Suprapubic skin (tissue), 4 donors: ENCODE measurements at regions not wholly inside any gene's neighbourhood (a gene's known extent, or its start where the extent isn't known, plus 50 kb on each side); places are given as distances from the start of the nearest gene placed in this dataset.

ENCODE experiments used
- DNase-seq, 2 donors: peaks; one replicate each; pipeline ENCODE4 v3.0.0-alpha.2; 2019; ENCODE audit warnings: low spot score in 2 of 2
- H3K27ac ChIP-seq: fragments of 200-600 bp; sonication (generic); one replicate; pipeline ENCODE4 v1.5.1; 2019
- H3K27me3 ChIP-seq: fragments of 200-600 bp; sonication (generic); one replicate; pipeline ENCODE4 v1.5.1; 2019
- H3K36me3 ChIP-seq: fragments of 200-600 bp; sonication (generic); one replicate; pipeline ENCODE4 v1.5.1; 2019
- H3K4me1 ChIP-seq: fragments of 200-600 bp; sonication (generic); one replicate; pipeline ENCODE4 v1.5.1; 2019
- H3K4me3 ChIP-seq: fragments of 200-600 bp; sonication (generic); one replicate; pipeline ENCODE4 v1.5.1; 2019; ENCODE audit warnings: mild to moderate bottlenecking
- H3K9me3 ChIP-seq: fragments of 200-600 bp; sonication (generic); one replicate; pipeline ENCODE4 v1.5.1; 2019
- EP300 ChIP-seq: sonication (generic); formaldehyde crosslinking; IDR thresholded peaks from one replicate; pipeline ENCODE4 v1.6.1; 2017; ENCODE audit warnings: antibody characterized with exemption
- POLR2A ChIP-seq, 2 donors: fragments of 450-650 bp; IDR thresholded peaks; one replicate each; pipeline ENCODE4 v1.6.1; 2017; ENCODE audit warnings: antibody characterized with exemption in 2 of 2, mild to moderate bottlenecking in 2 of 2, moderate library complexity in 2 of 2
- POLR2AphosphoS5 ChIP-seq, 3 donors: sonication (generic); formaldehyde crosslinking; IDR thresholded peaks; one replicate each; pipeline ENCODE4 v1.6.1; 2017; ENCODE audit warnings: antibody characterized with exemption in 3 of 3
- WGBS: methylation state at CpG from one replicate; pipeline ENCODE4 v1.1.5; 2018; 5-methylcytosine and 5-hydroxymethylcytosine counted together
- TF ChIP-seq, protein P1 (sequence below), 2 donors: fragments of 200-600 bp in 1 of 2; fragments of 450-650 bp in 1 of 2; sonication (generic) in 1 of 2; IDR thresholded peaks; one replicate each; pipeline ENCODE4 v1.5.1; 2016 to 2019; ENCODE audit warnings: antibody characterized with exemption in 2 of 2, mild to moderate bottlenecking in 1 of 2, moderate library complexity in 1 of 2

DNA sequence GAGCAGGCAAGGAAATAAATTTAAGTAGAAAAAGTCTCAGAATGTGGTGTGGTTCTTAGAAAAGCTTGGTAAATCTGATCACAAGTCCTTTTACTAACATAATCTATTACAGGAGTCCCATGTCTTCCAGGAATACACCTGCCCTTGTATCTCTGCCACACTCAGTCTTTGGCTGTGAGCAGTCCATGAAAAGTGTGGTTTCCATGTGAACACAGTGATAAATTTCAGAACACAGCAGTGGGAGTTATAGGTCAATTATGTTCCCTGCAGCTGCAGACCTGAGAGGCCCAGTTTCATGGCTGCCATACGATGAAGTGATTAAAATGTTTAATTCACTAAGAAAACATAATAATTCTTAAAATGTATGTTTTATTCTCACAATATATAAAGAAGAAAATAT is 366.9 kb upstream of the STAC start:
- TF ChIP-seq, protein P1, sequence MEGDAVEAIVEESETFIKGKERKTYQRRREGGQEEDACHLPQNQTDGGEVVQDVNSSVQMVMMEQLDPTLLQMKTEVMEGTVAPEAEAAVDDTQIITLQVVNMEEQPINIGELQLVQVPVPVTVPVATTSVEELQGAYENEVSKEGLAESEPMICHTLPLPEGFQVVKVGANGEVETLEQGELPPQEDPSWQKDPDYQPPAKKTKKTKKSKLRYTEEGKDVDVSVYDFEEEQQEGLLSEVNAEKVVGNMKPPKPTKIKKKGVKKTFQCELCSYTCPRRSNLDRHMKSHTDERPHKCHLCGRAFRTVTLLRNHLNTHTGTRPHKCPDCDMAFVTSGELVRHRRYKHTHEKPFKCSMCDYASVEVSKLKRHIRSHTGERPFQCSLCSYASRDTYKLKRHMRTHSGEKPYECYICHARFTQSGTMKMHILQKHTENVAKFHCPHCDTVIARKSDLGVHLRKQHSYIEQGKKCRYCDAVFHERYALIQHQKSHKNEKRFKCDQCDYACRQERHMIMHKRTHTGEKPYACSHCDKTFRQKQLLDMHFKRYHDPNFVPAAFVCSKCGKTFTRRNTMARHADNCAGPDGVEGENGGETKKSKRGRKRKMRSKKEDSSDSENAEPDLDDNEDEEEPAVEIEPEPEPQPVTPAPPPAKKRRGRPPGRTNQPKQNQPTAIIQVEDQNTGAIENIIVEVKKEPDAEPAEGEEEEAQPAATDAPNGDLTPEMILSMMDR (IDR thresholded peaks at IDR 0.05), result no peak
- no peak for TF ChIP-seq POLR2A (IDR thresholded peaks at IDR 0.05)
- no peak for TF ChIP-seq POLR2AphosphoS5 (IDR thresholded peaks at IDR 0.05)
- no peak for TF ChIP-seq EP300
- Histone ChIP-seq H3K27ac (no peak overlapping the region), H3K36me3 (no peaks in the 10 kb centered on the region), H3K9me3 (peaks cover 1% of the 10 kb centered on the region), H3K27me3 (no peaks in the 10 kb centered on the region), H3K4me3 (no peak overlapping the region), H3K4me1 (no peaks in the 10 kb centered on the region)
- 50% methylated on average over 1 of the region's 1 CpG for WGBS
- no peak for DNase-seq

DNA sequence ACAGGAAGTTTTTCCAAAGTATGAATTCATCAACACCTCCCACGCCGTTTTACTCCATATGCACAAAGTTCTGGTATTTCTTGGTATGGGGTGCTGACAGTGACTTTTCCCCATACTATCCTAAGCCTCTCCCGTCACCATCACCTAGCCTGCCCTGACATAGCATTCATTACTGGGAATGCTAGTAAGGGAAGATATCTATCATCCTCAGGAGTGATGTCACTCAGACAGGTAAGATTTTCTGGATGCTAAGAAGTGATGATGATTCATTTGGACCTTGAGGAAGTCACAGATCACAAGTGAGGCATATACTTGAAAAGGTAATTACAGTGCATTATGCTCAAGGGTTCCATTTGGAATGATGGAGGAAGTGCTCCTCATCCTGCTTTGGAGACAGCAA is 355.1 kb upstream of the STAC start:
- H3K9me3 ChIP-seq, result peaks cover 3% of the 10 kb centered on the region
- H3K4me1 ChIP-seq, result no peaks in the 10 kb centered on the region
- no peak overlapping the region for H3K4me3 ChIP-seq
- WGBS, result 84% methylated on average over 3 of the region's 3 CpGs
- no peak for DNase-seq
- H3K27ac ChIP-seq, result no peak overlapping the region
- TF ChIP-seq POLR2A (IDR thresholded peaks at IDR 0.05), result no peak
- no peak for TF ChIP-seq EP300
- TF ChIP-seq POLR2AphosphoS5 (IDR thresholded peaks at IDR 0.05), result no peak
- H3K27me3 ChIP-seq, result no peaks in the 10 kb centered on the region
- H3K36me3 ChIP-seq, result no peaks in the 10 kb centered on the region

- WGBS, result 86% methylated on average over 6 of the region's 6 CpGs
- peaks cover 23% of the 10 kb centered on the region for H3K9me3 ChIP-seq
- DNase-seq, result no peak
- H3K27me3 ChIP-seq, result no peaks in the 10 kb centered on the region
- no peak overlapping the region for H3K4me3 ChIP-seq
- no peaks in the 10 kb centered on the region for H3K4me1 ChIP-seq
- no peaks in the 10 kb centered on the region for H3K36me3 ChIP-seq
- TF ChIP-seq EP300, result no peak
- no peak overlapping the region for H3K27ac ChIP-seq
Measured at GRCh38 chr3:36032180-36033047, 347.9 kb upstream of the STAC start.

DNA sequence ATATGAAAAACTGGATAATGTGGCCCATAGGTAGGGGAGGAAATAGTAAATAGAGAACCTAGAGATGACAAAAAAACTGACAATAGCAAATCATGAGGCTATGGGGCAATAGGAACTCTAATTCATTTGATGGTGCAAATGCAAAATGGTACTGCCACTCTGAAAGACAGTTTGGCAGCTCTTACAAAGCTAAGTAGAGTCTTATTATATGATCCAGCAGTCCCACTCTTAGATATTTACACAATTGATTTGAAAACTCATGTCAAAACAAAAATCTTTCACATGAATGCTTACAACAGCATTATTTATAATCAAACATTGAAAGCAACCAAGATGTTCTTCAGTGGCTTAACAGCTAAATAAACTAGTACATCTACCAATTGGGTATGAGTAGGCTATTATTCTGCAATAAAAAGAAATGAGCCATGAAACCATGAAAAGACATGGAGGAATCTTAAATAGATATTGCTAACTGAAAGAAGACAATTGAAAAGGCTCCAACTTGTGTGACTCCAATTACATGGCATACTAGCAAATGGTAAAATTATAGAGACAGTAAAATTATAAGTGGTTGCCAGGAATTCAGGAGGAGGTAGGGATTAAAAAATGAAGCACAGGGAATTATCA is 321.8 kb upstream of the STAC start:
- no peaks in the 10 kb centered on the region for H3K36me3 ChIP-seq
- H3K27ac ChIP-seq, result no peak overlapping the region
- no peak for DNase-seq
- no peaks in the 10 kb centered on the region for H3K9me3 ChIP-seq
- no peaks in the 10 kb centered on the region for H3K4me1 ChIP-seq
- TF ChIP-seq POLR2A (IDR thresholded peaks at IDR 0.05) (no peak), POLR2AphosphoS5 (IDR thresholded peaks at IDR 0.05) (no peak), EP300 (no peak)
- TF ChIP-seq, protein P1 (IDR thresholded peaks at IDR 0.05), result no peak
- H3K4me3 ChIP-seq, result no peak overlapping the region
- no peaks in the 10 kb centered on the region for H3K27me3 ChIP-seq

GRCh38 chr3:36060950-36061349 is 319.4 kb upstream of the STAC start:
- WGBS, result 52% methylated on average over 5 of the region's 5 CpGs
- TF ChIP-seq EP300, result no peak
- TF ChIP-seq, protein P1 (IDR thresholded peaks at IDR 0.05), result no peak
- Histone ChIP-seq H3K9me3 (no peaks in the 10 kb centered on the region), H3K36me3 (no peaks in the 10 kb centered on the region), H3K27me3 (no peaks in the 10 kb centered on the region), H3K27ac (no peak overlapping the region), H3K4me3 (no peak overlapping the region), H3K4me1 (no peaks in the 10 kb centered on the region)
- no peak for DNase-seq

DNA sequence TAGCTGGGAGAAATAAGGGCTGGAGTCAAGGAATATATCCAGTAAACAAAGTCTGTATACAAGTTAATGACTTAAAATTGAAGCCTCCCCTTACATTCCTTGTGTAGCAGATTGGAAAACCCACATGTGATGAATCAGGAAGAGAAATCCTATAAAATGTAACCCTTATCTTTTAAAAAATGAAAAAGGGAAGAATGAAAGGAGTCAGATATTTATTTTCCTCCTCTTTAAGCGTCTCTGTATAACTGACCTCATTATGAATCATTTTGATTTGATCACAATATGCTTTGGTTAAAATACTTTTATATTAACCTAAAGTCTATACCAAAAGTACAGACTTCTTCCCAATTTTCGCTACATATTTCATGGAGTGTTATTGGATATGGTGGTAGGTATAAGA is 316.3 kb upstream of the STAC start:
- no peaks in the 10 kb centered on the region for H3K4me1 ChIP-seq
- TF ChIP-seq, protein P1 (IDR thresholded peaks at IDR 0.05), result no peak
- no peak for TF ChIP-seq EP300
- TF ChIP-seq POLR2AphosphoS5 (IDR thresholded peaks at IDR 0.05), result no peak
- TF ChIP-seq POLR2A (IDR thresholded peaks at IDR 0.05), result no peak
- no peak overlapping the region for H3K4me3 ChIP-seq
- no peak for DNase-seq
- H3K27me3 ChIP-seq, result no peaks in the 10 kb centered on the region
- H3K36me3 ChIP-seq, result no peaks in the 10 kb centered on the region
- WGBS, result 86% methylated on average over 2 of the region's 2 CpGs
- no peak overlapping the region for H3K27ac ChIP-seq
- no peaks in the 10 kb centered on the region for H3K9me3 ChIP-seq
